Lower leg skin (tissue), 3 donors: ENCODE measurements at regions not wholly inside any gene's neighbourhood (a gene's known extent, or its start where the extent isn't known, plus 50 kb on each side); places are given as distances from the start of the nearest gene placed in this dataset.

Source experiments
- POLR2A ChIP-seq, 2 donors: fragments of 450-650 bp; IDR thresholded peaks; one replicate each; pipeline ENCODE4 v1.6.1; 2016 to 2017; ENCODE audit warnings: antibody characterized with exemption in 2 of 2, mild to moderate bottlenecking in 1 of 2, moderate library complexity in 1 of 2
- TF ChIP-seq, protein P1 (sequence below), 3 donors: fragments of 450-650 bp; IDR thresholded peaks; one replicate each; pipeline ENCODE4 v1.5.1; 2016; ENCODE audit warnings: antibody characterized with exemption in 3 of 3, mild to moderate bottlenecking in 3 of 3, moderate library complexity in 2 of 3

DNA sequence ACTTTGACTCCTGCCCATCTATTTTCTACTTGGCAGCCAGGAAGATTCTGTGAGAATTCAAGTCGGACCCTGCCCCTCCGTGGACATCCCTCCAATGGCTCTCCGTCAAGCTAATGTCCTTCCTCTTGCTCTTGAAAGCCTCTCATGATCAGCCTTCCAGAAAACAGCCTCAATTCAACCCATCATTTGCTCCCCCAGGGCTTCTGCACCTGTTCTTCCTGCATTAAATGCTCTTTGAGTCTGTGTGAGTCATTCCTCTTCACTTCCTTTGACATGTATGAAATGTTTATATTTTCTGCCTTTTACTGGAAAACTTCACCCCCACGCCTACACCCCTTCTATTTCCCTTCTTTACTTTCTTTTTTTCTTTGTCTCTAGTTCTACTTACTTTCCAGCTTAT, 734.1 kb upstream of the ZP4 start:
- TF ChIP-seq, protein P1, sequence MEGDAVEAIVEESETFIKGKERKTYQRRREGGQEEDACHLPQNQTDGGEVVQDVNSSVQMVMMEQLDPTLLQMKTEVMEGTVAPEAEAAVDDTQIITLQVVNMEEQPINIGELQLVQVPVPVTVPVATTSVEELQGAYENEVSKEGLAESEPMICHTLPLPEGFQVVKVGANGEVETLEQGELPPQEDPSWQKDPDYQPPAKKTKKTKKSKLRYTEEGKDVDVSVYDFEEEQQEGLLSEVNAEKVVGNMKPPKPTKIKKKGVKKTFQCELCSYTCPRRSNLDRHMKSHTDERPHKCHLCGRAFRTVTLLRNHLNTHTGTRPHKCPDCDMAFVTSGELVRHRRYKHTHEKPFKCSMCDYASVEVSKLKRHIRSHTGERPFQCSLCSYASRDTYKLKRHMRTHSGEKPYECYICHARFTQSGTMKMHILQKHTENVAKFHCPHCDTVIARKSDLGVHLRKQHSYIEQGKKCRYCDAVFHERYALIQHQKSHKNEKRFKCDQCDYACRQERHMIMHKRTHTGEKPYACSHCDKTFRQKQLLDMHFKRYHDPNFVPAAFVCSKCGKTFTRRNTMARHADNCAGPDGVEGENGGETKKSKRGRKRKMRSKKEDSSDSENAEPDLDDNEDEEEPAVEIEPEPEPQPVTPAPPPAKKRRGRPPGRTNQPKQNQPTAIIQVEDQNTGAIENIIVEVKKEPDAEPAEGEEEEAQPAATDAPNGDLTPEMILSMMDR (IDR thresholded peaks at IDR 0.05) = no peak
- no peak for TF ChIP-seq POLR2A (IDR thresholded peaks at IDR 0.05)
